Thyroid gland (tissue), 4 donors: ENCODE measurements at regions not wholly inside any gene's neighbourhood (a gene's known extent, or its start where the extent isn't known, plus 50 kb on each side); places are given as distances from the start of the nearest gene placed in this dataset.

Experiments
- DNase-seq, 2 donors: peaks; one replicate each; pipeline ENCODE4 v3.0.0-alpha.2; 2019
- H3K27ac ChIP-seq, 3 donors: fragments of 200-600 bp; sonication (generic); 1 replicate in 2 of 3; 2 replicates in 1 of 3; pipeline ENCODE4 v1.5.1; 2016 to 2019; ENCODE audit warnings: mild to moderate bottlenecking in 1 of 3, moderate library complexity in 1 of 3
- H3K27me3 ChIP-seq: fragments of 200-600 bp; sonication (generic); one replicate; pipeline ENCODE4 v1.5.1; 2019
- H3K36me3 ChIP-seq, 2 donors: fragments of 200-600 bp; sonication (generic); one replicate each; pipeline ENCODE4 v1.5.1; 2016 to 2019
- H3K4me1 ChIP-seq, 2 donors: fragments of 200-600 bp; sonication (generic); one replicate each; pipeline ENCODE4 v1.5.1; 2017 to 2019
- H3K4me3 ChIP-seq, 3 donors: fragments of 200-600 bp; sonication (generic); replicated peaks in 1 of 3; 1 replicate in 2 of 3; 2 replicates in 1 of 3; pipeline ENCODE4 v1.5.1; 2016; ENCODE audit warnings: mild to moderate bottlenecking in 1 of 3
- H3K9me3 ChIP-seq: fragments of 200-600 bp; sonication (generic); one replicate; pipeline ENCODE4 v1.5.1; 2017
- POLR2A ChIP-seq, 2 donors: fragments of 450-650 bp; IDR thresholded peaks; one replicate each; pipeline ENCODE4 v1.6.1; 2017; ENCODE audit warnings: antibody characterized with exemption in 2 of 2, mild to moderate bottlenecking in 2 of 2, moderate library complexity in 1 of 2
- WGBS, 2 donors: methylation state at CpG; one replicate each; pipeline ENCODE4 v1.1.5; 2017; 5-methylcytosine and 5-hydroxymethylcytosine counted together
- intact Hi-C: fragments of 100-400 bp; cut with DNase I; formaldehyde crosslinking; loops from one replicate; pipeline ENCODE4 v1.15.1; 2023
- TF ChIP-seq, protein P1 (sequence below), 6 experiments: fragments of 200-600 bp in 3 of 6; fragments of 450-650 bp in 3 of 6; sonication (generic) in 3 of 6; IDR thresholded peaks; one replicate each; pipeline ENCODE4 v1.5.1; 2016 to 2019; ENCODE audit warnings: antibody characterized with exemption in 6 of 6, mild to moderate bottlenecking in 2 of 6, inconsistent platforms in 1 of 6, moderate library complexity in 1 of 6

DNA sequence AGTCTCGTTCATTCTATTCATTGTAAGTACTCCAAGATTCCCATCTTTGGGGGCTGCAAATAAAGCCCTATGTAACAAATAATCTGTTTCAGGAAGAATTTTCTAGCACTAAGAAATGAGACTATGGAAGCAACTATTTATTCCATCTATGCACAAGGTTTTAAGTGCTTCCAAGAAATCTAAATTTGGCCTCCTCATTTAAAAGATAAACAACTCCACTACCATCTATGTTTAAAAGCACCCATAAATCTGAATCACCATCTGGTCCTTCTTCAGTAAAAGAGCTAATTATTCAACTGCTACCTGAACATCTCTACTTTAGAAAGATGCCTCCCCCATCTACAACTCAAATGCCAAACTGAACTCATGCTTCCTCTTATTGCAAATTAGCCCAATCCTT lies 547.3 kb upstream of the LRRC4C start:
- intact Hi-C loops: no loop called here
- Histone ChIP-seq H3K9me3 (no peaks in the 10 kb centered on the region), H3K27me3 (no peaks in the 10 kb centered on the region), H3K27ac (no peak overlapping the region), H3K4me1 (no peaks in the 10 kb centered on the region), H3K4me3 (no peak overlapping the region), H3K36me3 (no peaks in the 10 kb centered on the region)
- WGBS, 2 donors: 84 to 85% methylated on average over 1 of the region's 1 CpG
- TF ChIP-seq, protein P1, sequence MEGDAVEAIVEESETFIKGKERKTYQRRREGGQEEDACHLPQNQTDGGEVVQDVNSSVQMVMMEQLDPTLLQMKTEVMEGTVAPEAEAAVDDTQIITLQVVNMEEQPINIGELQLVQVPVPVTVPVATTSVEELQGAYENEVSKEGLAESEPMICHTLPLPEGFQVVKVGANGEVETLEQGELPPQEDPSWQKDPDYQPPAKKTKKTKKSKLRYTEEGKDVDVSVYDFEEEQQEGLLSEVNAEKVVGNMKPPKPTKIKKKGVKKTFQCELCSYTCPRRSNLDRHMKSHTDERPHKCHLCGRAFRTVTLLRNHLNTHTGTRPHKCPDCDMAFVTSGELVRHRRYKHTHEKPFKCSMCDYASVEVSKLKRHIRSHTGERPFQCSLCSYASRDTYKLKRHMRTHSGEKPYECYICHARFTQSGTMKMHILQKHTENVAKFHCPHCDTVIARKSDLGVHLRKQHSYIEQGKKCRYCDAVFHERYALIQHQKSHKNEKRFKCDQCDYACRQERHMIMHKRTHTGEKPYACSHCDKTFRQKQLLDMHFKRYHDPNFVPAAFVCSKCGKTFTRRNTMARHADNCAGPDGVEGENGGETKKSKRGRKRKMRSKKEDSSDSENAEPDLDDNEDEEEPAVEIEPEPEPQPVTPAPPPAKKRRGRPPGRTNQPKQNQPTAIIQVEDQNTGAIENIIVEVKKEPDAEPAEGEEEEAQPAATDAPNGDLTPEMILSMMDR (IDR thresholded peaks at IDR 0.05): no peak
- TF ChIP-seq POLR2A (IDR thresholded peaks at IDR 0.05): no peak
- DNase-seq: no peak

- Histone ChIP-seq H3K36me3 (no peaks in the 10 kb centered on the region), H3K9me3 (no peaks in the 10 kb centered on the region), H3K27ac (no peak overlapping the region), H3K4me1 (no peaks in the 10 kb centered on the region), H3K27me3 (no peaks in the 10 kb centered on the region), H3K4me3 (no peak overlapping the region)
- intact Hi-C loops: no loop called here
- DNase-seq: no peak
- no peak for TF ChIP-seq POLR2A (IDR thresholded peaks at IDR 0.05)
- TF ChIP-seq, protein P1 (IDR thresholded peaks at IDR 0.05): no peak
- WGBS, 2 donors: 71 to 73% methylated on average over 3 of the region's 3 CpGs
These were observed 552.8 kb upstream of the LRRC4C start for GRCh38 chr11:42012271-42012670.

DNA sequence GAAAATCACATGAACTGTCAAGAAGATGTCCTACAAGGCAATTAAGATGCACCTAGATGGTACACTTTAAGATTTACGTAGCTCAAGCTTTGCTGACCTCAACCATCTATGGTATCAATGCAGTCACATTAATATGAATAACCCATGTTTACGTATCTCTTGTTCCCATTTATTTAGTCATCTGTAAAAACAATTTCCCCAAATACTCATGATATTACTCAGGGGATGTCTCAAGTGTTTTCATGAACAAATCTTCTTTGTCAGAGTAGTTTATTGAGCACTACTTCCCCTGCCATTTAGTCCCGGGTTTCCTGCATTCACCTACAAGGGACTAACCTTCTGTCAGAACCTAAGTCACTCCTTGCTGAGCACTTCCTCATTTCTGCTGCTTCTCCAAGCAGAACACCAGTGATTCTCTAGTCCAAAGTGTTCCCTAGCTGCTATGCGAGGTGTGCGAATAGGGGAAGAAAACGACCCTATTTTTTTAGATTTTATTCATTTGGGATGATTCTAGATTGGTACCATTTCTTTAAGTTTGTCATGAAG lies 554.3 kb upstream of the LRRC4C start:
- DNase-seq: no peak
- H3K9me3 ChIP-seq: no peaks in the 10 kb centered on the region
- no peaks in the 10 kb centered on the region for H3K36me3 ChIP-seq
- H3K27me3 ChIP-seq: no peaks in the 10 kb centered on the region
- H3K4me3 ChIP-seq: no peak overlapping the region
- TF ChIP-seq, protein P1 (IDR thresholded peaks at IDR 0.05): no peak
- TF ChIP-seq POLR2A (IDR thresholded peaks at IDR 0.05): no peak
- H3K27ac ChIP-seq: no peak overlapping the region
- H3K4me1 ChIP-seq: no peaks in the 10 kb centered on the region
- intact Hi-C loops: no loop called here
- 83 to 89% methylated on average over 6 of the region's 6 CpGs for WGBS, 2 donors

GRCh38 chr11:42021911-42022310 lies 562.5 kb upstream of the LRRC4C start:
- H3K4me1 ChIP-seq: no peaks in the 10 kb centered on the region
- H3K27me3 ChIP-seq: no peaks in the 10 kb centered on the region
- 68 to 80% methylated on average over 2 of the region's 2 CpGs for WGBS, 2 donors
- TF ChIP-seq, protein P1 (IDR thresholded peaks at IDR 0.05): no peak
- no peak for TF ChIP-seq POLR2A (IDR thresholded peaks at IDR 0.05)
- H3K9me3 ChIP-seq: no peaks in the 10 kb centered on the region
- no peak for DNase-seq
- H3K27ac ChIP-seq: no peak overlapping the region
- intact Hi-C loops: no loop called here
- no peak overlapping the region for H3K4me3 ChIP-seq
- H3K36me3 ChIP-seq: no peaks in the 10 kb centered on the region

GRCh38 chr11:42023267-42023666 lies 563.8 kb upstream of the LRRC4C start:
- Histone ChIP-seq H3K9me3 (no peaks in the 10 kb centered on the region), H3K4me3 (no peak overlapping the region), H3K4me1 (no peaks in the 10 kb centered on the region), H3K36me3 (no peaks in the 10 kb centered on the region), H3K27ac (no peak overlapping the region), H3K27me3 (no peaks in the 10 kb centered on the region)
- no peak for DNase-seq
- no peak for TF ChIP-seq POLR2A (IDR thresholded peaks at IDR 0.05)
- TF ChIP-seq, protein P1 (IDR thresholded peaks at IDR 0.05): no peak
- intact Hi-C loops: no loop called here
